ENCODE measurements at regions not wholly inside any gene's neighbourhood (a gene's known extent, or its start where the extent isn't known, plus 50 kb on each side); places are given as distances from the start of the nearest gene placed in this dataset.

- CTCF ChIA-PET = no interaction called here
Measured at GRCh38 chr4:130192787-130193186, 1096.8 kb downstream of the C4orf33 start.

DNA sequence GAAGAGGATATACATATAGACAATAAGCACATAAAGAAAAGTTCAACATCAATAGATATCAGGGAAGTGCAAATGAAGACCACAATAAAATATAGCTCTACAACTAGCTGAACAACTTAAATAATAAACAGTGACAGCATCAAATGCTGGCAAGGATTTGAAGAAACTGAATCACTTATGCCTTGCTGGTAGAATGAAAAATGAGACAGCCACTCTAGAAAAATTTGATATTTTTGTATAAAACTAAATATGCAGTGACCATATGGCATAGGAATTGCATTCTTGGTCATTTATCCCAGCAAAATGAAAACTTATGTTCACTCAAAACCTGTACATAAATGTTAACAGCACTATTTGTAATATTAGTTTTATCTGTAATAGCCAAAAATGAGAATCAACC lies 1102.0 kb downstream of the C4orf33 start:
- no peaks in the 10 kb centered on the region for H3K4me1 Mint-ChIP-seq (ENCODE audit: low read depth)
- Histone ChIP-seq H3K9me3 (ENCODE audit: control insufficient read depth in 1 of 2, insufficient read depth in 1 of 2, low read length in 2 of 2) (peaks cover 9 to 21% of the 10 kb centered on the region in 2 experiments), H3K27ac (ENCODE audit: low read depth in 1 of 2, low read length in 2 of 2) (no peak overlapping the region), H3K36me3 (ENCODE audit: insufficient read depth, low read length) (no peaks in the 10 kb centered on the region), H3K4me1 (ENCODE audit: insufficient read depth, low read length) (no peaks in the 10 kb centered on the region), H3K27me3 (ENCODE audit: control insufficient read depth in 1 of 2, insufficient read depth in 2 of 2, low read length in 2 of 2) (no peaks in the 10 kb centered on the region), H3K4me3 (ENCODE audit: low read length) (no peak overlapping the region)
- ChIA-PET CTCF (no interaction called here), POLR2A (no interaction called here)
- DNase-seq (no peak), ATAC-seq (ENCODE audit: poor library complexity) (no peak)
- TF ChIP-seq, protein P1, sequence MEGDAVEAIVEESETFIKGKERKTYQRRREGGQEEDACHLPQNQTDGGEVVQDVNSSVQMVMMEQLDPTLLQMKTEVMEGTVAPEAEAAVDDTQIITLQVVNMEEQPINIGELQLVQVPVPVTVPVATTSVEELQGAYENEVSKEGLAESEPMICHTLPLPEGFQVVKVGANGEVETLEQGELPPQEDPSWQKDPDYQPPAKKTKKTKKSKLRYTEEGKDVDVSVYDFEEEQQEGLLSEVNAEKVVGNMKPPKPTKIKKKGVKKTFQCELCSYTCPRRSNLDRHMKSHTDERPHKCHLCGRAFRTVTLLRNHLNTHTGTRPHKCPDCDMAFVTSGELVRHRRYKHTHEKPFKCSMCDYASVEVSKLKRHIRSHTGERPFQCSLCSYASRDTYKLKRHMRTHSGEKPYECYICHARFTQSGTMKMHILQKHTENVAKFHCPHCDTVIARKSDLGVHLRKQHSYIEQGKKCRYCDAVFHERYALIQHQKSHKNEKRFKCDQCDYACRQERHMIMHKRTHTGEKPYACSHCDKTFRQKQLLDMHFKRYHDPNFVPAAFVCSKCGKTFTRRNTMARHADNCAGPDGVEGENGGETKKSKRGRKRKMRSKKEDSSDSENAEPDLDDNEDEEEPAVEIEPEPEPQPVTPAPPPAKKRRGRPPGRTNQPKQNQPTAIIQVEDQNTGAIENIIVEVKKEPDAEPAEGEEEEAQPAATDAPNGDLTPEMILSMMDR (IDR thresholded peaks at IDR 0.05) = no peak
- no peak overlapping the region for H3K27ac Mint-ChIP-seq
- intact Hi-C loops (cut with DNase I, micrococcal nuclease) = no loop called here
- H3K9me3 Mint-ChIP-seq = no peaks in the 10 kb centered on the region
- no peaks in the 10 kb centered on the region for H3K27me3 Mint-ChIP-seq
- H3K4me3 Mint-ChIP-seq = no peak overlapping the region
- H3K36me3 Mint-ChIP-seq (ENCODE audit: low read depth) = no peaks in the 10 kb centered on the region

More at GRCh38 chr4:130192787-130193186, 1096.8 kb downstream of the C4orf33 start:
- H3K4me3 Mint-ChIP-seq = no peak overlapping the region
- no peaks in the 10 kb centered on the region for H3K4me1 ChIP-seq (ENCODE audit: insufficient read depth, low read length)
- H3K4me1 Mint-ChIP-seq (ENCODE audit: low read depth) = no peaks in the 10 kb centered on the region
- no peaks in the 10 kb centered on the region for H3K27me3 Mint-ChIP-seq
- no peak for DNase-seq
- no peaks in the 10 kb centered on the region for H3K27me3 ChIP-seq (ENCODE audit: control insufficient read depth in 1 of 2, insufficient read depth in 2 of 2, low read length in 2 of 2)
- H3K36me3 Mint-ChIP-seq (ENCODE audit: low read depth) = no peaks in the 10 kb centered on the region
- POLR2A ChIA-PET = no interaction called here
- no peak overlapping the region for H3K27ac ChIP-seq (ENCODE audit: low read depth in 1 of 2, low read length in 2 of 2)
- peaks cover 5% of the 10 kb centered on the region for H3K9me3 Mint-ChIP-seq
- H3K4me3 ChIP-seq (ENCODE audit: low read length) = no peak overlapping the region
- H3K36me3 ChIP-seq (ENCODE audit: insufficient read depth, low read length) = no peaks in the 10 kb centered on the region
- H3K27ac Mint-ChIP-seq = no peak overlapping the region
- H3K9me3 ChIP-seq (ENCODE audit: control insufficient read depth in 1 of 2, insufficient read depth in 1 of 2, low read length in 2 of 2) = no peaks in the 10 kb centered on the region
- TF ChIP-seq, protein P1 (IDR thresholded peaks at IDR 0.05) = no peak
- ATAC-seq (ENCODE audit: poor library complexity) = no peak
- intact Hi-C loops (cut with DNase I, micrococcal nuclease) = no loop called here

GRCh38 chr4:130203571-130203970 lies 1107.6 kb downstream of the C4orf33 start:
- Mint-ChIP-seq H3K27ac (no peak overlapping the region), H3K4me3 (no peak overlapping the region), H3K36me3 (ENCODE audit: low read depth) (no peaks in the 10 kb centered on the region), H3K4me1 (ENCODE audit: low read depth) (no peaks in the 10 kb centered on the region), H3K27me3 (no peaks in the 10 kb centered on the region), H3K9me3 (no peaks in the 10 kb centered on the region)
- TF ChIP-seq, protein P1 (IDR thresholded peaks at IDR 0.05) = no peak
- no peak overlapping the region for H3K4me3 ChIP-seq (ENCODE audit: low read length)
- ATAC-seq (ENCODE audit: poor library complexity) (no peak), DNase-seq (no peak)
- H3K27me3 ChIP-seq (ENCODE audit: control insufficient read depth in 1 of 2, insufficient read depth in 2 of 2, low read length in 2 of 2) = no peaks in the 10 kb centered on the region
- CTCF ChIA-PET = no interaction called here
- H3K27ac ChIP-seq (ENCODE audit: low read depth in 1 of 2, low read length in 2 of 2) = no peak overlapping the region
- no peaks in the 10 kb centered on the region for H3K4me1 ChIP-seq (ENCODE audit: insufficient read depth, low read length)
- peaks cover 9 to 29% of the 10 kb centered on the region in 2 experiments for H3K9me3 ChIP-seq (ENCODE audit: control insufficient read depth in 1 of 2, insufficient read depth in 1 of 2, low read length in 2 of 2)
- intact Hi-C loops (cut with DNase I, micrococcal nuclease) = no loop called here
- H3K36me3 ChIP-seq (ENCODE audit: insufficient read depth, low read length) = no peaks in the 10 kb centered on the region
- POLR2A ChIA-PET = no interaction called here

All from CD4-positive, alpha-beta T cell (primary cell).